ENCODE measurements at regions not wholly inside any gene's neighbourhood (a gene's known extent, or its start where the extent isn't known, plus 50 kb on each side); places are given as distances from the start of the nearest gene placed in this dataset.
"Not testable (repeated sequence)": the region's sequence is repeated elsewhere in the genome, so short reads cannot be mapped to it uniquely, and the experiment has no call there.

DNA sequence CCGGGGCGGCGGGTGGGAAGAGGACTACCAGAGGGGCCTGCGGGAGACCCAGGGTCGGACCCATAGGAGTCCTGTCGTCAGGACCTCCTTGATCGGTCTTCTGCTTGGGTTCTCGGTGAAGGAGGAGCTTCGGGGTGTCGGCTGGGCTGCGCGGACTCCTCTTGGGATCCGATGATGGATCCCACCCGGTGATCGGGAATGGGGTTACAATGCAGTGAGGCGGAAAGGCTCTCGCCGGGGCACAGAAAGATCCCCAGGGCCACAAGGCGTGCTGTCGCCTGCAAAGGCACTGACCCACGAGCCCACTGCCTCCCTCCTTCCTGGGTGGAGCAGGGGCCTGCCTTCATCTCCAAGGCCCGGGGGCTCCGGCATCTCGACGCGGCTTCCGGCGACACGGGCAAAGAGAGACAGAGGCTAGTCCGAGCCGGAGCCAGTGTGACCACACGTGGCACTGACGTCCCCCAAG, 751.3 kb downstream of the SPATA31A1 start:
- TF ChIP-seq, protein P1, sequence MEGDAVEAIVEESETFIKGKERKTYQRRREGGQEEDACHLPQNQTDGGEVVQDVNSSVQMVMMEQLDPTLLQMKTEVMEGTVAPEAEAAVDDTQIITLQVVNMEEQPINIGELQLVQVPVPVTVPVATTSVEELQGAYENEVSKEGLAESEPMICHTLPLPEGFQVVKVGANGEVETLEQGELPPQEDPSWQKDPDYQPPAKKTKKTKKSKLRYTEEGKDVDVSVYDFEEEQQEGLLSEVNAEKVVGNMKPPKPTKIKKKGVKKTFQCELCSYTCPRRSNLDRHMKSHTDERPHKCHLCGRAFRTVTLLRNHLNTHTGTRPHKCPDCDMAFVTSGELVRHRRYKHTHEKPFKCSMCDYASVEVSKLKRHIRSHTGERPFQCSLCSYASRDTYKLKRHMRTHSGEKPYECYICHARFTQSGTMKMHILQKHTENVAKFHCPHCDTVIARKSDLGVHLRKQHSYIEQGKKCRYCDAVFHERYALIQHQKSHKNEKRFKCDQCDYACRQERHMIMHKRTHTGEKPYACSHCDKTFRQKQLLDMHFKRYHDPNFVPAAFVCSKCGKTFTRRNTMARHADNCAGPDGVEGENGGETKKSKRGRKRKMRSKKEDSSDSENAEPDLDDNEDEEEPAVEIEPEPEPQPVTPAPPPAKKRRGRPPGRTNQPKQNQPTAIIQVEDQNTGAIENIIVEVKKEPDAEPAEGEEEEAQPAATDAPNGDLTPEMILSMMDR (IDR thresholded peaks at IDR 0.05; ENCODE audit: insufficient read depth, low read length) = not testable (repeated sequence)
- TF ChIP-seq POLR2AphosphoS5, GABPA (IDR thresholded peaks at IDR 0.05; ENCODE audit: low read depth): not testable (repeated sequence)
- TF ChIP-seq, protein P2, sequence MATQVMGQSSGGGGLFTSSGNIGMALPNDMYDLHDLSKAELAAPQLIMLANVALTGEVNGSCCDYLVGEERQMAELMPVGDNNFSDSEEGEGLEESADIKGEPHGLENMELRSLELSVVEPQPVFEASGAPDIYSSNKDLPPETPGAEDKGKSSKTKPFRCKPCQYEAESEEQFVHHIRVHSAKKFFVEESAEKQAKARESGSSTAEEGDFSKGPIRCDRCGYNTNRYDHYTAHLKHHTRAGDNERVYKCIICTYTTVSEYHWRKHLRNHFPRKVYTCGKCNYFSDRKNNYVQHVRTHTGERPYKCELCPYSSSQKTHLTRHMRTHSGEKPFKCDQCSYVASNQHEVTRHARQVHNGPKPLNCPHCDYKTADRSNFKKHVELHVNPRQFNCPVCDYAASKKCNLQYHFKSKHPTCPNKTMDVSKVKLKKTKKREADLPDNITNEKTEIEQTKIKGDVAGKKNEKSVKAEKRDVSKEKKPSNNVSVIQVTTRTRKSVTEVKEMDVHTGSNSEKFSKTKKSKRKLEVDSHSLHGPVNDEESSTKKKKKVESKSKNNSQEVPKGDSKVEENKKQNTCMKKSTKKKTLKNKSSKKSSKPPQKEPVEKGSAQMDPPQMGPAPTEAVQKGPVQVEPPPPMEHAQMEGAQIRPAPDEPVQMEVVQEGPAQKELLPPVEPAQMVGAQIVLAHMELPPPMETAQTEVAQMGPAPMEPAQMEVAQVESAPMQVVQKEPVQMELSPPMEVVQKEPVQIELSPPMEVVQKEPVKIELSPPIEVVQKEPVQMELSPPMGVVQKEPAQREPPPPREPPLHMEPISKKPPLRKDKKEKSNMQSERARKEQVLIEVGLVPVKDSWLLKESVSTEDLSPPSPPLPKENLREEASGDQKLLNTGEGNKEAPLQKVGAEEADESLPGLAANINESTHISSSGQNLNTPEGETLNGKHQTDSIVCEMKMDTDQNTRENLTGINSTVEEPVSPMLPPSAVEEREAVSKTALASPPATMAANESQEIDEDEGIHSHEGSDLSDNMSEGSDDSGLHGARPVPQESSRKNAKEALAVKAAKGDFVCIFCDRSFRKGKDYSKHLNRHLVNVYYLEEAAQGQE (IDR thresholded peaks at IDR 0.05; ENCODE audit: insufficient replicate concordance, low read depth) = not testable (repeated sequence)
